ENCODE measurements at regions not wholly inside any gene's neighbourhood (a gene's known extent, or its start where the extent isn't known, plus 50 kb on each side); places are given as distances from the start of the nearest gene placed in this dataset.
"Not testable (repeated sequence)": the region's sequence is repeated elsewhere in the genome, so short reads cannot be mapped to it uniquely, and the experiment has no call there.

DNA sequence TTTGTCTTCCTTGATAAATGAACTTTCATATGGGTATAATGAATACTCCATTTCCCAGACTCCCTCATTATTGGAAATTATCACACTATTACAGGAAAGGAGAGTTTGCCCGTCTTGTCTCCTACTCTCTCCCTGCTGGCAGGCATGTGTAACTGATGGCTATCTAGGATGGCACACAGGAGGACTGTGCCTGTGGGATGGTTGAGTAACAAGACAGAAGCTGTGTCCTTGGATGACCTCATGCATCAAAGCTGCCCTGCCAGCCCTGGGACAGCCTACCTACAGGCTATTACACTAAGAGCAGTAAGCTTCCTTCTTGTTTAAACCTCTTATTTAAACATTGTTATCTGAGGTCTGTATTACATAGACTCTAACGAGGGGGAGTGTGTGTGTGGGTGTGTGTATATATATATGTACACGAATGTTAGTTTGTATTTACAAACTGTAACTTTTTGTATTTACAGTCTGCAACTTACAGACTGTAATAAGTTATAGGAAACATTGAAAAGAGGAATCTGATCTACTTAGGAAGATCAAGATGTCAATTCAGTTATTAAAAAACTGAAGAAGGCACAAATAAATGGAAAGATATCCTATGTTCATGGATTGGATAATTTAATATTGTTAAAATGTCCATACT lies 247.6 kb upstream of the ACO1 start:
- TF ChIP-seq, protein P1, sequence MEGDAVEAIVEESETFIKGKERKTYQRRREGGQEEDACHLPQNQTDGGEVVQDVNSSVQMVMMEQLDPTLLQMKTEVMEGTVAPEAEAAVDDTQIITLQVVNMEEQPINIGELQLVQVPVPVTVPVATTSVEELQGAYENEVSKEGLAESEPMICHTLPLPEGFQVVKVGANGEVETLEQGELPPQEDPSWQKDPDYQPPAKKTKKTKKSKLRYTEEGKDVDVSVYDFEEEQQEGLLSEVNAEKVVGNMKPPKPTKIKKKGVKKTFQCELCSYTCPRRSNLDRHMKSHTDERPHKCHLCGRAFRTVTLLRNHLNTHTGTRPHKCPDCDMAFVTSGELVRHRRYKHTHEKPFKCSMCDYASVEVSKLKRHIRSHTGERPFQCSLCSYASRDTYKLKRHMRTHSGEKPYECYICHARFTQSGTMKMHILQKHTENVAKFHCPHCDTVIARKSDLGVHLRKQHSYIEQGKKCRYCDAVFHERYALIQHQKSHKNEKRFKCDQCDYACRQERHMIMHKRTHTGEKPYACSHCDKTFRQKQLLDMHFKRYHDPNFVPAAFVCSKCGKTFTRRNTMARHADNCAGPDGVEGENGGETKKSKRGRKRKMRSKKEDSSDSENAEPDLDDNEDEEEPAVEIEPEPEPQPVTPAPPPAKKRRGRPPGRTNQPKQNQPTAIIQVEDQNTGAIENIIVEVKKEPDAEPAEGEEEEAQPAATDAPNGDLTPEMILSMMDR (IDR thresholded peaks at IDR 0.05; ENCODE audit: borderline replicate concordance, insufficient read depth, low read depth, low read length): no peak
- H3K4me3 ChIP-seq (ENCODE audit: low read depth, low read length): no peak overlapping the region

DNA sequence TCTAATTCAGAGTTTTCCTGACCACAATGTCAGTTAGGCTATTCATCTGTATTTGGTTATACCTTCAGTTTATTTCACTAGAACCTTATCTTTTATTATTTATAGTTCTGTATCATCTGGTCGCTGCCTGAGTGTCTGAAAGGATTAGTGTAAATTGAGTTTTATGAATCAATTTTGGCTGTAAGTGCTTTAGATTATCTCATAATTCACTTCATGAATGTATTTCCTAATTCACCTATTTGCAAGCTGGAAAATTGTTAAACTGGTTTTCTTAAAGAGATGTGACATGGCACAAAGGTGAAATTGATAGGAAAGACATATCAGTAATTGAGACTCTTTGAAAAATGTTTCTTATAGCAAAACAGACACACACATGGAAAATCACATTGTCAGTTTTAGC lies 242.4 kb upstream of the ACO1 start:
- TF ChIP-seq, protein P1 (IDR thresholded peaks at IDR 0.05; ENCODE audit: borderline replicate concordance, insufficient read depth, low read depth, low read length): no peak
- H3K4me3 ChIP-seq (ENCODE audit: low read depth, low read length): no peak overlapping the region

- TF ChIP-seq, protein P1 (IDR thresholded peaks at IDR 0.05; ENCODE audit: borderline replicate concordance, insufficient read depth, low read depth, low read length): peak; percentile 11; the same call in 1 of the 2 replicates
- not testable (repeated sequence) for H3K4me3 ChIP-seq (ENCODE audit: low read depth, low read length)
Measured at GRCh38 chr9:32148553-32148952, 235.9 kb upstream of the ACO1 start.

DNA sequence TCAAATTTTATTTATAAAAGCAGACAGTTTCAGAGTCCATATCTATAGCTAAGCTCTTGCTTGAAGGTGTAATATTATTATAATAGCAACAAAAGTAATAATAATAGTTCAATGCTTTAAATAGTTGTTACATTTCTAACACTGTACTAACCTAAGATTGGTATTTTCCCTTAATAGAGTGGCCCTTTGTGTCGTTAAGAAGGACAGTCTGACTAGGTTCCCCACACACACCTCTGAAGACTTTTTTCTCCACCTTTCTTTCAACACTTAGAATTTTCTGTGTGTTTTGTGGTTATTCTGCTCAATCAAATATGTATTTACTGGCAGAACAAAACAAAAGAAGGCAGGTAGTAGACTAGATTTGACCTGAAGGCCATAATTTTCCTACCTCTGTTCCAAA lies 223.2 kb upstream of the ACO1 start:
- no peak overlapping the region for H3K4me3 ChIP-seq (ENCODE audit: low read depth, low read length)
- TF ChIP-seq, protein P1 (IDR thresholded peaks at IDR 0.05; ENCODE audit: borderline replicate concordance, insufficient read depth, low read depth, low read length): no peak

- TF ChIP-seq, protein P1 (IDR thresholded peaks at IDR 0.05; ENCODE audit: borderline replicate concordance, insufficient read depth, low read depth, low read length): no peak
- H3K4me3 ChIP-seq (ENCODE audit: low read depth, low read length): no peak overlapping the region
Measured at GRCh38 chr9:32161720-32162119, 222.7 kb upstream of the ACO1 start.

DNA sequence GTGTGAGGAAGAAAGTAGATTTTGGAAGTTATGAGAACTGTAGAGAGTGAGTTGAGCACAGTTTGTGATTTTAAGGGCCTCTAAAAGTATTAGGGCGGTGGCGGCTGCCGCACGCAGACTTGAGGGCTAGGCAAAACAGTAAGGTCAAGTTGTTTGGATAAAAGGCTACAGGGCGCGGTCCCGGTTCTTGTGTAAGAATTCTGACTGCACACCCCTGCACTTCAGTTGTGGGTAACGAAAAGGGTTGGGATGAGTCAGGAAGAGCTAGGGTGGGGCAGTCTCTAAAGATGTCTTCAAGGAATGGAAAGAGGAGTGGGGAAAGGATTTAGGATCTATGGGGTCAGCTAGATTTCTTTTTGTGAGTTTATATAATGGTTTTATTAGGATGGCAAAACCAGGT lies 218.1 kb upstream of the ACO1 start:
- H3K4me3 ChIP-seq (ENCODE audit: low read depth, low read length): not testable (repeated sequence)

DNA sequence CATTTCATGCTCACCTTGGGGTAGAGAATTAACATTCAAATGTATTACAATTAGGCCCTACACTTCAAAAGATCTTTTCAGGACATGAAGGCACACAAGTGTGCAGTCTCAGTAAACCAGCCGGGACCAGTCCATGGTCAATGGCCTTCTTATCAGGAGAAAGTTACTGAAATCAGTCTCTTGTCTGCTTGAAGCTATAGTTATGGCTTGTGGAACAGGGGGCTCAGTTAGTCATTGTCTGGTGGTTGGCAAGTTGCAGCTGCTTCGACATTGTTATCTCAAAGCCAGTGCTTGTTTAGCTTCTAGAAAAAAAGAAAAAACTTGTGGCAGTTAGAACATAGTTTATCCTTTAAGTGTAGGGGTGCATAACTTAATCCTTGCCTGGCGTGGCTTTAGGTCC lies 213.1 kb upstream of the ACO1 start:
- TF ChIP-seq, protein P1 (IDR thresholded peaks at IDR 0.05; ENCODE audit: borderline replicate concordance, insufficient read depth, low read depth, low read length): no peak

More for the DNA sequence above, 213.1 kb upstream of the ACO1 start:
- no peak overlapping the region for H3K4me3 ChIP-seq (ENCODE audit: low read depth, low read length)

All from GM12875 (cell line).